ENCODE measurements at regions not wholly inside any gene's neighbourhood (a gene's known extent, or its start where the extent isn't known, plus 50 kb on each side); places are given as distances from the start of the nearest gene placed in this dataset.

GRCh38 chr18:50492097-50492496, 67.8 kb upstream of the MAPK4 start:
- DNase-seq = no peak

GRCh38 chr18:50494569-50494968, 65.3 kb upstream of the MAPK4 start:
- DNase-seq = no peak

GRCh38 chr18:50506362-50506761, 53.5 kb upstream of the MAPK4 start:
- DNase-seq = no peak

GRCh38 chr18:50507120-50507590, 52.7 kb upstream of the MAPK4 start:
- DNase-seq = no peak

GRCh38 chr18:50508228-50508627, 51.7 kb upstream of the MAPK4 start:
- DNase-seq = no peak

GRCh38 chr18:50509012-50509411, 50.9 kb upstream of the MAPK4 start:
- no peak for DNase-seq

Data from hematopoietic multipotent progenitor cell treated with erythropoietin and hydrocortisone succinate and interleukin-3 and kit ligand, for 8 days (in vitro differentiated cells).